SU-DHL-6 (cell line): ENCODE measurements at regions not wholly inside any gene's neighbourhood (a gene's known extent, or its start where the extent isn't known, plus 50 kb on each side); places are given as distances from the start of the nearest gene placed in this dataset.

Experiments used
- H2AFZ ChIP-seq: fragments of 200-600 bp; sonication (generic); 2 replicates; pipeline ENCODE4 v1.6.1; 2014; ENCODE audit warnings: low read depth, mild to moderate bottlenecking, moderate library complexity, mixed read lengths, antibody characterized with exemption, low read length; ENCODE audit not compliant: severe bottlenecking
- H3F3A ChIP-seq: fragments of 200-600 bp; shearing (Covaris generic); 2 replicates; pipeline ENCODE4 v1.6.0; 2016; ENCODE audit warnings: antibody characterized with exemption, mild to moderate bottlenecking; ENCODE audit not compliant: insufficient read depth
- H3K27ac ChIP-seq: fragments of 200-600 bp; sonication (generic); 2 replicates; pipeline ENCODE4 v1.5.1; 2016; ENCODE audit warnings: low read depth, mild to moderate bottlenecking, low read length, moderate library complexity, mixed read lengths
- H3K27me3 ChIP-seq: fragments of 200-600 bp; sonication (generic), shearing (Covaris generic); 2 replicates; pipeline ENCODE4 v1.6.0; 2014; ENCODE audit warnings: mild to moderate bottlenecking, low read length
- H3K36me3 ChIP-seq: fragments of 200-600 bp; sonication (generic); 2 replicates; pipeline ENCODE4 v1.6.1; 2014; ENCODE audit warnings: mild to moderate bottlenecking, low read length, mixed read lengths
- H3K4me2 ChIP-seq: fragments of 300-600, 200-600 bp; shearing (Covaris generic), sonication (generic); 2 replicates; pipeline ENCODE4 v1.6.0; 2014; ENCODE audit warnings: low read length, low read depth, mild to moderate bottlenecking; ENCODE audit not compliant: poor library complexity, severe bottlenecking
- H3K4me3 ChIP-seq: fragments of 200-600 bp; sonication (generic); 2 replicates; pipeline ENCODE4 v1.5.1; 2014; ENCODE audit warnings: antibody characterized with exemption, low read length, mild to moderate bottlenecking, mixed read lengths; ENCODE audit not compliant: insufficient read depth, poor library complexity, severe bottlenecking
- H3K79me2 ChIP-seq: fragments of 200-600 bp; sonication (generic); 2 replicates; pipeline ENCODE4 v1.6.1; 2014; ENCODE audit warnings: mild to moderate bottlenecking, low read length, moderate library complexity; ENCODE audit not compliant: insufficient read depth
- H3K9ac ChIP-seq: fragments of 200-600 bp; sonication (generic); 2 replicates; pipeline ENCODE4 v1.7.0; 2014; ENCODE audit warnings: mild to moderate bottlenecking, low read length
- H3K9me2 ChIP-seq: fragments of 200-600 bp; sonication (generic); replicated peaks from 2 replicates; pipeline ENCODE4 v1.6.1; 2014; ENCODE audit warnings: low read length; ENCODE audit not compliant: insufficient read depth
- H3K9me3 ChIP-seq: fragments of 200-600 bp; sonication (generic); 2 replicates; pipeline ENCODE4 v1.6.1; 2014; ENCODE audit warnings: low read length, mixed read lengths; ENCODE audit not compliant: insufficient read depth
- H4K20me1 ChIP-seq: fragments of 200-600 bp; sonication (generic); 2 replicates; pipeline ENCODE4 v1.6.1; 2014; ENCODE audit warnings: low read depth, mild to moderate bottlenecking, antibody characterized with exemption, low read length, moderate library complexity, mixed read lengths
- CTCF ChIP-seq: fragments of 200-600 bp; sonication (generic); IDR thresholded peaks from one replicate; pipeline ENCODE4 v1.5.1; 2017; ENCODE audit warnings: antibody characterized with exemption, mild to moderate bottlenecking, low read length, moderate library complexity; ENCODE audit not compliant: insufficient read depth, poor library complexity, severe bottlenecking
- EZH2phosphoT487 ChIP-seq: fragments of 200-600 bp; sonication (generic), shearing (Covaris generic); conservative IDR thresholded peaks from 2 replicates; pipeline ENCODE4 v1.6.1; 2018; ENCODE audit warnings: mild to moderate bottlenecking, antibody characterized with exemption, low read length, moderate library complexity, mixed read lengths

GRCh38 chr1:56115701-56116100 lies 463.7 kb downstream of the PLPP3 start:
- no peak overlapping the region for H3K27ac ChIP-seq
- no peak overlapping the region for H2AFZ ChIP-seq
- H3K9ac ChIP-seq, result no peak overlapping the region
- H3K36me3 ChIP-seq, result no peaks in the 10 kb centered on the region
- no peak overlapping the region for H3K4me3 ChIP-seq
- no peaks in the 10 kb centered on the region for H3K9me2 ChIP-seq
- no peaks in the 10 kb centered on the region for H4K20me1 ChIP-seq
- TF ChIP-seq CTCF (no peak), EZH2phosphoT487 (no peak)
- no peaks in the 10 kb centered on the region for H3K27me3 ChIP-seq
- no peaks in the 10 kb centered on the region for H3K9me3 ChIP-seq
- H3K4me2 ChIP-seq, result no peak overlapping the region
- H3K79me2 ChIP-seq, result no peaks in the 10 kb centered on the region
- no peaks in the 10 kb centered on the region for H3F3A ChIP-seq

- H3K9me3 ChIP-seq, result no peaks in the 10 kb centered on the region
- no peaks in the 10 kb centered on the region for H3K27me3 ChIP-seq
- H3K27ac ChIP-seq, result no peak overlapping the region
- H3K4me2 ChIP-seq, result no peak overlapping the region
- no peak overlapping the region for H3K9ac ChIP-seq
- H3K36me3 ChIP-seq, result no peaks in the 10 kb centered on the region
- no peak overlapping the region for H2AFZ ChIP-seq
- H3K79me2 ChIP-seq, result no peaks in the 10 kb centered on the region
- no peak overlapping the region for H3K4me3 ChIP-seq
- no peaks in the 10 kb centered on the region for H3F3A ChIP-seq
- TF ChIP-seq CTCF, result no peak
- no peak for TF ChIP-seq EZH2phosphoT487
- H3K9me2 ChIP-seq, result no peaks in the 10 kb centered on the region
- H4K20me1 ChIP-seq, result no peaks in the 10 kb centered on the region
Observed at GRCh38 chr1:56113679-56114078, 465.7 kb downstream of the PLPP3 start.

GRCh38 chr1:56107275-56107638 lies 472.1 kb downstream of the PLPP3 start:
- Histone ChIP-seq H3K4me3 (no peak overlapping the region), H4K20me1 (no peaks in the 10 kb centered on the region), H3K36me3 (no peaks in the 10 kb centered on the region), H3K9me2 (no peaks in the 10 kb centered on the region), H3F3A (no peaks in the 10 kb centered on the region), H3K9me3 (no peaks in the 10 kb centered on the region), H2AFZ (no peak overlapping the region), H3K79me2 (no peaks in the 10 kb centered on the region), H3K9ac (no peak overlapping the region), H3K4me2 (no peak overlapping the region), H3K27ac (no peak overlapping the region), H3K27me3 (no peaks in the 10 kb centered on the region)
- TF ChIP-seq CTCF (no peak), EZH2phosphoT487 (no peak)
